ENCODE measurements at regions not wholly inside any gene's neighbourhood (a gene's known extent, or its start where the extent isn't known, plus 50 kb on each side); places are given as distances from the start of the nearest gene placed in this dataset.

GRCh38 chr16:60279061-60279665 is 1545.0 kb upstream of the GOT2 start:
- Histone ChIP-seq H3K4me2 (no peak overlapping the region), H2AFZ (no peak overlapping the region), H3K79me2 (no peaks in the 10 kb centered on the region), H3K27me3 (no peaks in the 10 kb centered on the region), H3K9me3 (ENCODE audit: low read depth) (no peaks in the 10 kb centered on the region), H3K4me3 (no peak overlapping the region), H3K36me3 (replicated peaks; ENCODE audit: insufficient read depth, low read depth) (no peaks in the 10 kb centered on the region), H3K27ac (no peak overlapping the region), H3K4me1 (ENCODE audit: insufficient read depth) (no peaks in the 10 kb centered on the region), H3K9me2 (replicated peaks; ENCODE audit: insufficient read depth) (no peaks in the 10 kb centered on the region), H4K20me1 (ENCODE audit: insufficient read depth, poor library complexity, severe bottlenecking) (no peaks in the 10 kb centered on the region)
- TF ChIP-seq EZH2 (IDR thresholded peaks at IDR 0.05; ENCODE audit: borderline replicate concordance), result no peak
- TF ChIP-seq EZH2phosphoT487 (IDR thresholded peaks at IDR 0.05; ENCODE audit: low read depth, severe bottlenecking, unreplicated experiment), result no peak
- TF ChIP-seq, protein P1, sequence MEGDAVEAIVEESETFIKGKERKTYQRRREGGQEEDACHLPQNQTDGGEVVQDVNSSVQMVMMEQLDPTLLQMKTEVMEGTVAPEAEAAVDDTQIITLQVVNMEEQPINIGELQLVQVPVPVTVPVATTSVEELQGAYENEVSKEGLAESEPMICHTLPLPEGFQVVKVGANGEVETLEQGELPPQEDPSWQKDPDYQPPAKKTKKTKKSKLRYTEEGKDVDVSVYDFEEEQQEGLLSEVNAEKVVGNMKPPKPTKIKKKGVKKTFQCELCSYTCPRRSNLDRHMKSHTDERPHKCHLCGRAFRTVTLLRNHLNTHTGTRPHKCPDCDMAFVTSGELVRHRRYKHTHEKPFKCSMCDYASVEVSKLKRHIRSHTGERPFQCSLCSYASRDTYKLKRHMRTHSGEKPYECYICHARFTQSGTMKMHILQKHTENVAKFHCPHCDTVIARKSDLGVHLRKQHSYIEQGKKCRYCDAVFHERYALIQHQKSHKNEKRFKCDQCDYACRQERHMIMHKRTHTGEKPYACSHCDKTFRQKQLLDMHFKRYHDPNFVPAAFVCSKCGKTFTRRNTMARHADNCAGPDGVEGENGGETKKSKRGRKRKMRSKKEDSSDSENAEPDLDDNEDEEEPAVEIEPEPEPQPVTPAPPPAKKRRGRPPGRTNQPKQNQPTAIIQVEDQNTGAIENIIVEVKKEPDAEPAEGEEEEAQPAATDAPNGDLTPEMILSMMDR (IDR thresholded peaks at IDR 0.05; ENCODE audit: poor library complexity), result no peak
- DNase-seq (ENCODE audit: low spot score), result no peak
- 69% methylated on average over 11 of the region's 11 CpGs for WGBS (ENCODE audit: low lambda C conversion rate, missing lambda C conversion rate)

DNA sequence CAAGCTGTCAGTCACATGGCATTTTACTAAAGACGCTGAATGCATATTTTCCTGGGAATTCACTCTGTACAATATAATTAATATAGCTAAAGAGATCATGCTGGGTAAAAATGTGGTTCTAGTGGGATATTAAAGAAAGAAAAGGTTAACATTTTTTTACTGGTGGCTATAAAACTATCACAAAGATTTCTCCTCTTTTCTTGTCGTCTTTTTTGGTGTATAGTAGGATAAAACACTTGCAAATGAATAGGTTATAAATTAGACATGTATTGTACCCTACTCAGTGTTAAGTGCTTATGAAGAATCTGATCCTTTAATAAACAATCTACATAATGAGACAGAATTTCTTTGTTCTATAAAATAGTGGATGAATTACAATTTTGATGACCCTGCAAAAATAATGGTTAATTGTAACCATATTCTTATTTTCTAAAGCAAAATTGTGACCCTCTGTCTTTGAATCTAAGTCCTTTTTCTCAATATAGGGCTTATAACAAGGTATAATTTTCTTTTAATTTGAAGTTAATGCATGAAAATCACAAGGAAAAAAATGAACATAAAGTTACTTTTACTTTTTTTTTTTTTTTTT is 1540.4 kb upstream of the GOT2 start:
- Histone ChIP-seq H3K9me3 (ENCODE audit: low read depth) (no peaks in the 10 kb centered on the region), H3K79me2 (no peaks in the 10 kb centered on the region), H4K20me1 (ENCODE audit: insufficient read depth, poor library complexity, severe bottlenecking) (no peaks in the 10 kb centered on the region), H3K36me3 (replicated peaks; ENCODE audit: insufficient read depth, low read depth) (no peaks in the 10 kb centered on the region), H2AFZ (no peak overlapping the region), H3K9me2 (replicated peaks; ENCODE audit: insufficient read depth) (no peaks in the 10 kb centered on the region), H3K4me1 (ENCODE audit: insufficient read depth) (no peaks in the 10 kb centered on the region), H3K4me3 (no peak overlapping the region), H3K27ac (no peak overlapping the region), H3K27me3 (no peaks in the 10 kb centered on the region), H3K4me2 (no peak overlapping the region)
- no peak for TF ChIP-seq EZH2phosphoT487 (IDR thresholded peaks at IDR 0.05; ENCODE audit: low read depth, severe bottlenecking, unreplicated experiment)
- TF ChIP-seq, protein P1 (IDR thresholded peaks at IDR 0.05; ENCODE audit: poor library complexity), result no peak
- no peak for TF ChIP-seq EZH2 (IDR thresholded peaks at IDR 0.05; ENCODE audit: borderline replicate concordance)
- no peak for DNase-seq (ENCODE audit: low spot score)
- 83% methylated on average over 2 of the region's 2 CpGs for WGBS (ENCODE audit: low lambda C conversion rate, missing lambda C conversion rate)

DNA sequence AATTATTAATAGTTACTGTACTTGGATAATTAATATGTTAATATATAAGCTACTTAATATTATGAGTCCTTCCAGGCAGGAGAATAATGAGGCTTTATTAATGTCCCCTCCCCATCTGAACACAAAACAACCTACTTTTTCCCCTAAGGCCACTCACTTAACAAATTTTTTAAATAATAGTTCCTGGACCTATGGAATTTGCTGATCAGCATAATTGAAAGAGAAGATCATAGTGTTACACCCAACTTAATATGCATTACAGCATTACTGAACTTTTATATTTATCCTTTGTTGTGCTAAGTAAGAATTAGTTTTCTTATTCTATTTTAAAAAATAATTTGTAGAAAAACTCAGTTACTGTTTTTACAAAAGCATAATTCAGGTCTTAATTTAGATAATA is 1537.7 kb upstream of the GOT2 start:
- no peak for DNase-seq (ENCODE audit: low spot score)
- no peak overlapping the region for H3K27ac ChIP-seq
- H3K4me3 ChIP-seq, result no peak overlapping the region
- no peaks in the 10 kb centered on the region for H3K4me1 ChIP-seq (ENCODE audit: insufficient read depth)
- no peak overlapping the region for H3K4me2 ChIP-seq
- no peaks in the 10 kb centered on the region for H3K27me3 ChIP-seq
- H3K36me3 ChIP-seq (replicated peaks; ENCODE audit: insufficient read depth, low read depth), result no peaks in the 10 kb centered on the region
- no peak for TF ChIP-seq EZH2phosphoT487 (IDR thresholded peaks at IDR 0.05; ENCODE audit: low read depth, severe bottlenecking, unreplicated experiment)
- no peak for TF ChIP-seq EZH2 (IDR thresholded peaks at IDR 0.05; ENCODE audit: borderline replicate concordance)
- TF ChIP-seq, protein P1 (IDR thresholded peaks at IDR 0.05; ENCODE audit: poor library complexity), result no peak
- no peaks in the 10 kb centered on the region for H3K79me2 ChIP-seq
- no peaks in the 10 kb centered on the region for H3K9me3 ChIP-seq (ENCODE audit: low read depth)
- no peaks in the 10 kb centered on the region for H3K9me2 ChIP-seq (replicated peaks; ENCODE audit: insufficient read depth)
- H2AFZ ChIP-seq, result no peak overlapping the region
- no peaks in the 10 kb centered on the region for H4K20me1 ChIP-seq (ENCODE audit: insufficient read depth, poor library complexity, severe bottlenecking)

Data from hepatocyte (in vitro differentiated cells).